ENCODE measurements at regions not wholly inside any gene's neighbourhood (a gene's known extent, or its start where the extent isn't known, plus 50 kb on each side); places are given as distances from the start of the nearest gene placed in this dataset.

GRCh38 chr16:5756969-5757368 lies 659.4 kb upstream of the EEF2KMT start:
- TF ChIP-seq CTCF (IDR thresholded peaks at IDR 0.05) (no peak), POLR2A (IDR thresholded peaks at IDR 0.05) (no peak)

Measured in uterus (tissue), 2 donors.